H1 (cell line): ENCODE measurements at regions not wholly inside any gene's neighbourhood (a gene's known extent, or its start where the extent isn't known, plus 50 kb on each side); places are given as distances from the start of the nearest gene placed in this dataset.

Experiments
- CTCF ChIA-PET: fragments of 300-600 bp; sonication (Branson Sonifier 250); formaldehyde crosslinking; loops from one replicate; lab custom pipeline; 2021; ENCODE audit not compliant: partially characterized antibody; lab: Charles Lee
- POLR2A ChIA-PET: fragments of 300-600 bp; sonication (Branson Sonifier 250); formaldehyde crosslinking; loops from one replicate; lab custom pipeline; 2021; ENCODE audit warnings: inconsistent platforms; ENCODE audit not compliant: partially characterized antibody; lab: Charles Lee
- DNase-seq, 2 experiments: peaks; one replicate each; pipeline versions ENCODE4 v3.0.0 to v3.0.0-alpha.2; 2010 to 2022; ENCODE audit warnings: low spot score in 2 of 2, low read depth in 1 of 2, mixed read lengths in 1 of 2
- FAIRE-seq: peaks from 2 replicates; lab custom pipeline; 2011; peaks lifted over from hg19 to GRCh38; lab: Jason Lieb, UNC
- H2AFZ ChIP-seq: 2 replicates; pipeline ENCODE4 v1.8.1; 2012; ENCODE audit warnings: low read length, inconsistent platforms
- H2AK5ac ChIP-seq: 2 replicates; pipeline ENCODE4 v1.6.1; 2013; ENCODE audit warnings: low read depth, low read length
- H2BK120ac ChIP-seq: replicated peaks from 2 replicates; pipeline ENCODE3; 2013; ENCODE audit warnings: low read depth, low read length, inconsistent platforms
- H2BK12ac ChIP-seq: 2 replicates; pipeline ENCODE4 v1.6.1; 2013; ENCODE audit warnings: low read depth, low read length
- H2BK15ac ChIP-seq: 2 replicates; pipeline ENCODE4 v1.6.1; 2013; ENCODE audit warnings: low read length
- H2BK20ac ChIP-seq: 2 replicates; pipeline ENCODE4 v1.6.1; 2013; ENCODE audit warnings: low read length
- H2BK5ac ChIP-seq: 2 replicates; pipeline ENCODE4 v1.6.1; 2013; ENCODE audit warnings: low read depth, low read length
- H3K14ac ChIP-seq: 2 replicates; pipeline ENCODE4 v1.6.1; 2013; ENCODE audit warnings: inconsistent platforms; ENCODE audit not compliant: insufficient read length
- H3K18ac ChIP-seq: 2 replicates; pipeline ENCODE4 v1.6.1; 2013; ENCODE audit warnings: low read length; ENCODE audit errors: extremely low read depth
- H3K23ac ChIP-seq: 2 replicates; pipeline ENCODE4 v1.6.1; 2013; ENCODE audit warnings: inconsistent platforms; ENCODE audit not compliant: insufficient read length
- H3K23me2 ChIP-seq: 2 replicates; pipeline ENCODE4 v1.6.1; 2013; ENCODE audit warnings: low read depth, low read length
- H3K27ac ChIP-seq: 2 replicates; pipeline ENCODE4 v1.6.1; 2011; ENCODE audit warnings: low read depth, low read length, inconsistent platforms
- H3K27me3 ChIP-seq, 4 experiments: replicated peaks in 1 of 4; 1 replicate in 1 of 4; 2 replicates in 3 of 4; pipeline versions ENCODE4 v1.6.1 to v1.8.1; 2011 to 2013; ENCODE audit warnings: low read length in 3 of 4, mild to moderate bottlenecking in 3 of 4, inconsistent platforms in 2 of 4, mixed read lengths in 2 of 4, moderate library complexity in 1 of 4; ENCODE audit not compliant: control insufficient read depth in 3 of 4, insufficient read depth in 3 of 4; ENCODE audit errors: extremely low read depth in 1 of 4
- H3K36me3 ChIP-seq, 4 experiments: 2 replicates each; pipeline versions ENCODE4 v1.6.1 to v1.8.1; 2011 to 2013; ENCODE audit warnings: mild to moderate bottlenecking in 4 of 4, low read length in 3 of 4, moderate library complexity in 2 of 4, control low read depth in 1 of 4, inconsistent platforms in 1 of 4; ENCODE audit not compliant: insufficient read depth in 4 of 4, control insufficient read depth in 2 of 4
- H3K4ac ChIP-seq: replicated peaks from 2 replicates; pipeline ENCODE3; 2013; ENCODE audit warnings: low read length, low read depth, mixed read lengths, inconsistent platforms; ENCODE audit not compliant: insufficient read length
- H3K4me1 ChIP-seq, 4 experiments: replicated peaks in 1 of 4; 1 replicate in 1 of 4; 2 replicates in 3 of 4; pipeline versions ENCODE4 v1.6.1 to v1.8.1; 2011 to 2013; ENCODE audit warnings: low read length in 3 of 4, inconsistent platforms in 2 of 4, mixed read lengths in 1 of 4; ENCODE audit not compliant: insufficient read depth in 4 of 4, control insufficient read depth in 3 of 4
- H3K4me2 ChIP-seq, 2 experiments: 2 replicates each; pipeline versions ENCODE4 v1.6.1 to v1.8.1; 2011 to 2013; ENCODE audit warnings: low read depth in 2 of 2, low read length in 2 of 2, control low read depth in 1 of 2, inconsistent platforms in 1 of 2, mild to moderate bottlenecking in 1 of 2; ENCODE audit not compliant: insufficient read depth in 1 of 2
- H3K4me3 ChIP-seq, 4 experiments: fragments of 200-600, 300-600 bp in 1 of 4; sonication (generic), shearing (Covaris generic), sonication (Bioruptor Twin) in 1 of 4; 2 replicates each; pipeline versions ENCODE4 v1.5.1 to v1.8.1; 2011 to 2016; ENCODE audit warnings: low read length in 4 of 4, low read depth in 3 of 4, control low read depth in 2 of 4, inconsistent platforms in 2 of 4, mild to moderate bottlenecking in 2 of 4, mixed read lengths in 1 of 4, moderate library complexity in 1 of 4; ENCODE audit not compliant: insufficient read depth in 2 of 4; ENCODE audit errors: extremely low read depth in 1 of 4
- H3K56ac ChIP-seq: replicated peaks from 2 replicates; pipeline ENCODE3; 2013; ENCODE audit warnings: low read depth, mild to moderate bottlenecking, mixed read lengths, low read length, inconsistent platforms; ENCODE audit not compliant: insufficient read length
- H3K79me1 ChIP-seq: 2 replicates; pipeline ENCODE4 v1.6.1; 2013; ENCODE audit warnings: low read depth, low read length, control low read depth
- H3K79me2 ChIP-seq, 2 experiments: 2 replicates each; pipeline versions ENCODE4 v1.6.1 to v1.8.1; 2012 to 2013; ENCODE audit warnings: low read length in 2 of 2, mild to moderate bottlenecking in 2 of 2, inconsistent platforms in 1 of 2; ENCODE audit not compliant: insufficient read depth in 2 of 2, control insufficient read depth in 1 of 2
- H3K9ac ChIP-seq, 4 experiments: replicated peaks in 1 of 4; 1 replicate in 1 of 4; 2 replicates in 3 of 4; pipeline versions ENCODE4 v1.6.1 to v1.8.1; 2011 to 2013; ENCODE audit warnings: low read depth in 3 of 4, low read length in 3 of 4, control low read depth in 2 of 4, mild to moderate bottlenecking in 2 of 4, moderate library complexity in 2 of 4, inconsistent platforms in 1 of 4; ENCODE audit errors: extremely low read depth in 1 of 4
- H3K9me3 ChIP-seq, 2 experiments: 2 replicates each; pipeline versions ENCODE4 v1.6.1 to v1.8.1; 2012 to 2013; ENCODE audit warnings: mild to moderate bottlenecking in 2 of 2, moderate library complexity in 2 of 2, control low read depth in 1 of 2, inconsistent platforms in 1 of 2, low read depth in 1 of 2, low read length in 1 of 2, mixed read lengths in 1 of 2; ENCODE audit not compliant: insufficient read depth in 2 of 2
- H4K20me1 ChIP-seq, 2 experiments: replicated peaks in 1 of 2; 2 replicates each; pipeline versions ENCODE3 to v1.8.1; 2011 to 2013; ENCODE audit warnings: inconsistent platforms in 2 of 2, low read length in 2 of 2, mild to moderate bottlenecking in 1 of 2; ENCODE audit not compliant: insufficient read depth in 2 of 2, control insufficient read depth in 1 of 2
- H4K5ac ChIP-seq: 2 replicates; pipeline ENCODE4 v1.6.1; 2013; ENCODE audit warnings: low read length, low read depth, mixed read lengths, inconsistent platforms; ENCODE audit not compliant: insufficient read length
- H4K8ac ChIP-seq: 2 replicates; pipeline ENCODE4 v1.8.0; 2013; ENCODE audit warnings: mild to moderate bottlenecking, moderate library complexity, low read length, inconsistent platforms; ENCODE audit not compliant: insufficient read depth; ENCODE audit errors: extremely low read depth
- H4K91ac ChIP-seq: replicated peaks from 2 replicates; pipeline ENCODE3; 2013; ENCODE audit warnings: low read length, mixed read lengths, inconsistent platforms; ENCODE audit not compliant: insufficient read length
- GABPA ChIP-seq: IDR thresholded peaks from 2 replicates; pipeline ENCODE4 v1.6.1; 2011; ENCODE audit warnings: mild to moderate bottlenecking, low read length, moderate library complexity, borderline replicate concordance; ENCODE audit not compliant: insufficient read depth
- KDM5A ChIP-seq: fragments of 200-600 bp; IDR thresholded peaks from 2 replicates; pipeline ENCODE4 v1.7.1; 2012; ENCODE audit warnings: mild to moderate bottlenecking, low read length, inconsistent platforms, mixed read lengths
- NRF1 ChIP-seq: IDR thresholded peaks from 2 replicates; pipeline ENCODE4 v1.6.1; 2011; ENCODE audit warnings: mild to moderate bottlenecking, low read depth, low read length, improper control_type of control experiment
- POLR2A ChIP-seq, 2 experiments: IDR thresholded peaks; 1 replicate in 1 of 2; 2 replicates in 1 of 2; pipeline ENCODE4 v1.6.1; 2011; ENCODE audit warnings: low read depth in 2 of 2, low read length in 2 of 2, mild to moderate bottlenecking in 2 of 2; ENCODE audit errors: control extremely low read depth in 1 of 2
- POU5F1 ChIP-seq: IDR thresholded peaks from 2 replicates; pipeline ENCODE4 v1.6.1; 2011; ENCODE audit warnings: low read depth, mild to moderate bottlenecking, low read length, moderate library complexity
- SIN3A ChIP-seq, 2 experiments: IDR thresholded peaks in 1 of 2; conservative IDR thresholded peaks in 1 of 2; 2 replicates each; pipeline ENCODE4 v1.6.1; 2011 to 2012; ENCODE audit warnings: low read length in 2 of 2, improper control_type of control experiment in 1 of 2, low read depth in 1 of 2, mild to moderate bottlenecking in 1 of 2
- SP2 ChIP-seq: IDR thresholded peaks from 2 replicates; pipeline ENCODE4 v1.6.1; 2012; ENCODE audit warnings: mild to moderate bottlenecking, low read length, inconsistent platforms
- TCF12 ChIP-seq: IDR thresholded peaks from 2 replicates; pipeline ENCODE4 v1.6.1; 2011; ENCODE audit warnings: low read depth, mild to moderate bottlenecking, low read length
- TEAD4 ChIP-seq: IDR thresholded peaks from 2 replicates; pipeline ENCODE4 v1.6.1; 2012; ENCODE audit warnings: low read depth, low read length, inconsistent platforms, mixed read lengths
- YY1 ChIP-seq: IDR thresholded peaks from 2 replicates; pipeline ENCODE4 v1.6.1; 2011; ENCODE audit warnings: low read depth, mild to moderate bottlenecking, low read length
- WGBS, 2 experiments: shearing (Covaris generic) in 1 of 2; methylation state at CpG; one replicate each; pipeline versions ENCODE4 v1.1.6 to v1.1.7; 2013 to 2015; ENCODE audit warnings: low lambda C conversion rate in 2 of 2, mixed read lengths in 2 of 2, inconsistent platforms in 1 of 2, low coverage in 1 of 2, missing lambda C conversion rate in 1 of 2; ENCODE audit not compliant: insufficient replicate concordance in 2 of 2, insufficient coverage in 1 of 2, insufficient read length in 1 of 2; ENCODE audit errors: extremely low coverage in 1 of 2, missing lambda C conversion rate in 1 of 2; 5-methylcytosine and 5-hydroxymethylcytosine counted together
- TF ChIP-seq, protein P1 (sequence below): IDR thresholded peaks from 2 replicates; pipeline ENCODE4 v1.6.1; 2011; ENCODE audit warnings: low read length, improper control_type of control experiment

- no peak overlapping the region for H3K27ac ChIP-seq
- no peak overlapping the region for H3K56ac ChIP-seq
- no peak overlapping the region for H2BK5ac ChIP-seq
- no peak overlapping the region for H4K8ac ChIP-seq
- H2BK12ac ChIP-seq: no peak overlapping the region
- no peaks in the 10 kb centered on the region for H3K23me2 ChIP-seq
- H4K20me1 ChIP-seq: no peaks in the 10 kb centered on the region
- no peak overlapping the region for H3K9ac ChIP-seq
- no peak overlapping the region for H3K23ac ChIP-seq
- H4K91ac ChIP-seq: no peak overlapping the region
- H2AFZ ChIP-seq: no peak overlapping the region
- H4K5ac ChIP-seq: no peak overlapping the region
- H3K4me2 ChIP-seq: no peak overlapping the region
- CTCF ChIA-PET: interaction anchor here (1.5 kb wide), 1 partner anchor 111 kb away, joined by 3 read pairs; no protein-coding TSS in a partner anchor
- H3K27me3 ChIP-seq: no peaks in the 10 kb centered on the region
- H2BK120ac ChIP-seq: no peak overlapping the region
- no peak overlapping the region for H2BK20ac ChIP-seq
- H3K18ac ChIP-seq: no peak overlapping the region
- no peaks in the 10 kb centered on the region for H3K36me3 ChIP-seq
- POLR2A ChIA-PET: no interaction called here
- TF ChIP-seq NRF1 (no peak), GABPA (no peak), SIN3A (conservative IDR thresholded peaks at IDR 0.05 in 1 of 2, IDR thresholded peaks at IDR 0.05 in 1 of 2; ENCODE audit: low read depth in 1 of 2, low read length in 2 of 2) (no peak), TCF12 (no peak), KDM5A (no peak), POLR2A (IDR thresholded peaks at IDR 0.05; ENCODE audit: control extremely low read depth in 1 of 2, low read depth in 2 of 2, low read length in 2 of 2) (no peak), POU5F1 (no peak), SP2 (no peak), YY1 (no peak), TEAD4 (no peak)
- TF ChIP-seq, protein P1, sequence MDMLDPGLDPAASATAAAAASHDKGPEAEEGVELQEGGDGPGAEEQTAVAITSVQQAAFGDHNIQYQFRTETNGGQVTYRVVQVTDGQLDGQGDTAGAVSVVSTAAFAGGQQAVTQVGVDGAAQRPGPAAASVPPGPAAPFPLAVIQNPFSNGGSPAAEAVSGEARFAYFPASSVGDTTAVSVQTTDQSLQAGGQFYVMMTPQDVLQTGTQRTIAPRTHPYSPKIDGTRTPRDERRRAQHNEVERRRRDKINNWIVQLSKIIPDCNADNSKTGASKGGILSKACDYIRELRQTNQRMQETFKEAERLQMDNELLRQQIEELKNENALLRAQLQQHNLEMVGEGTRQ: no peak
- no peak overlapping the region for H3K4me3 ChIP-seq
- no peak overlapping the region for H2AK5ac ChIP-seq
- H3K79me1 ChIP-seq: no peaks in the 10 kb centered on the region
- H3K4ac ChIP-seq: no peak overlapping the region
- H3K79me2 ChIP-seq: no peaks in the 10 kb centered on the region
- no peak overlapping the region for H3K14ac ChIP-seq
- FAIRE-seq (no peak), DNase-seq (no peak)
- no peak overlapping the region for H2BK15ac ChIP-seq
- no peaks in the 10 kb centered on the region for H3K4me1 ChIP-seq
- H3K9me3 ChIP-seq: no peaks in the 10 kb centered on the region
- WGBS, 2 experiments: 89% methylated on average over 5 of the region's 5 CpGs; no CpG with 5 or more reads in 1 of the 2 experiments
Measured at GRCh38 chr14:87203346-87203745, 789.6 kb downstream of the GALC start.
